Bronchial epithelial cell (primary cell): ENCODE measurements at regions not wholly inside any gene's neighbourhood (a gene's known extent, or its start where the extent isn't known, plus 50 kb on each side); places are given as distances from the start of the nearest gene placed in this dataset.

Source experiments
- DNase-seq: peaks from one replicate; pipeline ENCODE4 v3.0.0-alpha.2; 2010; ENCODE audit warnings: low read depth
- FAIRE-seq: peaks from 2 replicates; lab custom pipeline; 2011; peaks lifted over from hg19 to GRCh38; lab: Jason Lieb, UNC
- H3K27me3 ChIP-seq: 2 replicates; pipeline ENCODE4 v1.5.1; 2011; ENCODE audit warnings: low read length; ENCODE audit not compliant: control insufficient read depth, insufficient read depth
- H3K36me3 ChIP-seq: 2 replicates; pipeline ENCODE4 v1.5.1; 2011; ENCODE audit warnings: low read length; ENCODE audit not compliant: control insufficient read depth, insufficient read depth
- H3K4me3 ChIP-seq: 2 replicates; pipeline ENCODE4 v1.5.1; 2011; ENCODE audit warnings: mild to moderate bottlenecking, low read depth, low read length, control low read depth
- CTCF ChIP-seq: IDR thresholded peaks from 2 replicates; pipeline ENCODE4 v1.5.1; 2011; ENCODE audit warnings: mild to moderate bottlenecking, moderate library complexity, low read length, control low read depth, inconsistent platforms; ENCODE audit not compliant: insufficient read depth, severe bottlenecking

GRCh38 chr2:120472891-120473309 is 127.0 kb downstream of the INHBB start:
- TF ChIP-seq CTCF = no peak
- FAIRE-seq (peak; percentile 84), DNase-seq (peak; percentile 99)
- H3K27me3 ChIP-seq = no peaks in the 10 kb centered on the region
- H3K36me3 ChIP-seq = no peaks in the 10 kb centered on the region
- no peak overlapping the region for H3K4me3 ChIP-seq

- no peaks in the 10 kb centered on the region for H3K36me3 ChIP-seq
- H3K4me3 ChIP-seq = no peak overlapping the region
- TF ChIP-seq CTCF = no peak
- no peaks in the 10 kb centered on the region for H3K27me3 ChIP-seq
- DNase-seq = peak; percentile 97
- FAIRE-seq = peak; percentile 90
These were observed 127.8 kb downstream of the INHBB start for GRCh38 chr2:120473522-120474271.

- Histone ChIP-seq H3K36me3 (no peaks in the 10 kb centered on the region), H3K27me3 (no peaks in the 10 kb centered on the region), H3K4me3 (no peak overlapping the region)
- no peak for FAIRE-seq
- no peak for DNase-seq
- no peak for TF ChIP-seq CTCF
These were observed 128.6 kb downstream of the INHBB start for GRCh38 chr2:120474486-120474885.

GRCh38 chr2:120476141-120476540 is 130.2 kb downstream of the INHBB start:
- peak; percentile 81 for DNase-seq
- Histone ChIP-seq H3K27me3 (no peaks in the 10 kb centered on the region), H3K36me3 (no peaks in the 10 kb centered on the region), H3K4me3 (no peak overlapping the region)
- no peak for FAIRE-seq
- TF ChIP-seq CTCF = no peak

- no peak for TF ChIP-seq CTCF
- no peaks in the 10 kb centered on the region for H3K27me3 ChIP-seq
- H3K36me3 ChIP-seq = no peaks in the 10 kb centered on the region
- H3K4me3 ChIP-seq = no peak overlapping the region
- FAIRE-seq (no peak), DNase-seq (no peak)
These were observed 131.3 kb downstream of the INHBB start for GRCh38 chr2:120477198-120477597.
